NB4 (cell line): ENCODE measurements at regions not wholly inside any gene's neighbourhood (a gene's known extent, or its start where the extent isn't known, plus 50 kb on each side); places are given as distances from the start of the nearest gene placed in this dataset.

Experiments
- CTCF ChIP-seq: IDR thresholded peaks from one replicate; pipeline ENCODE4 v1.5.1; 2012; ENCODE audit warnings: low read depth, low read length
- POLR2A ChIP-seq: IDR thresholded peaks from 2 replicates; pipeline ENCODE4 v1.6.1; 2011; ENCODE audit warnings: mild to moderate bottlenecking; ENCODE audit not compliant: insufficient read length; ENCODE audit errors: extremely low read depth

- TF ChIP-seq CTCF (no peak), POLR2A (no peak)
Observed at GRCh38 chr9:75438716-75439115, 350.4 kb downstream of the OSTF1 start.
